ENCODE measurements at regions not wholly inside any gene's neighbourhood (a gene's known extent, or its start where the extent isn't known, plus 50 kb on each side); places are given as distances from the start of the nearest gene placed in this dataset.
A peak's percentile ranks its signal among the peaks of the same experiment; 100 is the strongest.

DNA sequence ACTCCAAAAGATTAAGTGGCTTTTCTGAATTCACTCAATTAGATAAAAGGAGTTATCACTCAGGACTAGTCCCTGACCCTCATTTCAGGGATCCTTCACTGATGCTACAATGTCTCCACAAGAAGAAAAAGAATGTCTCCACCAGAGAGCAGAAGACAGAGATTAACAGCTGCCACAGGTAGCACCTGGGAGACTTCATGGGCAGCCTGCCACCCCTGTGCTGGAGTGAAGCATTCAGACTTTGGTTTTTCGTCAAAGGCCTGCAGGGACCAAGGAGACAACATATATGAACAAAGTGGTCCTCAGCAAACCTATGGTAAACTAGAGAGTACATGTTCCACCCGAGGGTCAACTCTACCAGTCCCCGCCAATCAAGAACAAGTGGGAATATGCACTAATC is 197.0 kb upstream of the ACVR2A start:
- DNase-seq, result no peak

DNA sequence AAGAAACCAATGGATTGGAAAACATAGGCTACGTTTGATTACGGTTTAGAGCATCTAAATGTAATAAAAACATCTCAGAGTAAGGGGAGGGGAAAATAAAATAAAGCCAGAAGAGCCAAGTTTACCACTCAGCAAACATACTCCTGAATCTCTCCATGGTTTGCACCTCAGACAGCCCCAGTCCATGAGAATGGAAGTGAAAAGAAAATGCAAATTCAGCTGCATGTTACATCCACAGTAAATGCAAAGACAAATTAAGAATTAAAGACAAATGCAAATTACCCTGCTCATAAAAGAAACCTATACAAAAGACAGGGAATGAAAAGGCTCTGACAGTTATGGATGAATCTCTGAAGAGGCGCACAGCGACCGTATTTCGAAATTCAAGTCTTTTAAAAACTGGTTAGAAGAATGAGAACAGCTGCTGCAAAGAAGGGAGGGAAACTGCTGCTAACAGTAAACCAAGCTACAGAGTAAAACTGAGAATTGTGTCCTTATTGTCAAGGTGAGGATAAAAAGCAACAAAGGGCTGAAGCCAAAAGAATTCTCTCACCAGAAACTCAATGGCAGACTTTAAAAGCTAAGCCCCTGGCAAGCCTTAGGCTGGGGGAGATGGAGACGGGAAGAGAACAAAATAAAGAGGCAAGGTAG is 197.9 kb upstream of the ACVR2A start:
- DNase-seq, result no peak

DNA sequence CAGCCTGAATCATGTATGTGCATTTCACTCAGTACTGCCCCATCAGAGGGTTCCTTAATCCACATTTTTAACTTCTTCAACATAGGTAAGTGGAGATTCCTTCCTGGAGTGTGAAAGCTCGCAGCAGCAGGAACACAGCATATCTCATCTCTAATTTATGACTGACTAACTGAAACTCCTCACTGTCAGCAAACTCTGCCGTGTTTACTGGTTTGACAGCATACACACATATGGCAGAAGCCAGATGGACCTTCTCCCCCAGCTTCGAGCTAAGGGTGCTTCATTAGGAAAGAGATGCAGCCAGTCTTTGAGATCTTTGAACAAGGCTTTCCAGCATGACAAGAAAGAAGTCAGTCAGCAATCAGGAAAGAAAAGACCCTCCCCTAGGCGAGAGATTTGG is 200.3 kb upstream of the ACVR2A start:
- no peak for DNase-seq

DNA sequence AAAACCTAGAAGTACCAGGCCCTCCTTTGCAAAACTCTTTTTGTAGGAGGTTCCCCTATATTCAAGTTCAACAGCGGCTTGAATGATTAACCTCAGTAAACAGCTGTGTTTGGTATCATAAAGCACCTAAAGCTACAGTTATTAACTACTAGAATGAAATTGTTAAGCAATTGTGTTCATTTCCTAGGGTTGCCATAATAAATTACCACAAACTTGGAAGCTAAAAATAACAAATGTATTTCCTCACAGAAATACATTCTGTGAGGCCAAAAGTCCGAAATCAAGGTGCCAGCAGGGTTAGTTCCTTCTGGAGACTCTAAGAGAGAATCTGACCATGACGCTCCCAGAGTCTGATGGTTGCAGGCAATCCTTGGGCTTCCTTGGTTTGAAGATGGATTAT is 202.1 kb upstream of the ACVR2A start:
- peak in 2 of 3 donors; percentile 47 to 58 for DNase-seq

DNA sequence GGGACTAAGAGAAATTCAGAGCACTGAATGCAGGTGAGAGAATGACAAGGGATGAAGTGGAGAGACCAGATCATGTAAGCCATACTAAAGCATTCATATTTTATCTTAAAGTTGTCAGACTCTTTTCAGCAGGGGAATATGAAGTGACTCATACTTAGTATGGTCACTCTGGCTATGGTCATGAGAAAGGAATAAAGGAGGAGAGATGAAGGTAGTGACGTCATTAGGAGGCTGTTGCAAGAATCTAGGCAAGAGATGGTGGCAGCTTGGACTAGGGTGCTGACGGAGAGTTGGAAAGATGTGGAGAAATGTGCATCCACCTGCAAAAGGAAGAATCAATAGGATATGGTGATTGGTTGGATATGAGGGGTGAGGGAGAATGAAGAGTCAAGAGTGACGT is 203.2 kb upstream of the ACVR2A start:
- DNase-seq, result peak; percentile 80 to 92 (median 90)

DNA sequence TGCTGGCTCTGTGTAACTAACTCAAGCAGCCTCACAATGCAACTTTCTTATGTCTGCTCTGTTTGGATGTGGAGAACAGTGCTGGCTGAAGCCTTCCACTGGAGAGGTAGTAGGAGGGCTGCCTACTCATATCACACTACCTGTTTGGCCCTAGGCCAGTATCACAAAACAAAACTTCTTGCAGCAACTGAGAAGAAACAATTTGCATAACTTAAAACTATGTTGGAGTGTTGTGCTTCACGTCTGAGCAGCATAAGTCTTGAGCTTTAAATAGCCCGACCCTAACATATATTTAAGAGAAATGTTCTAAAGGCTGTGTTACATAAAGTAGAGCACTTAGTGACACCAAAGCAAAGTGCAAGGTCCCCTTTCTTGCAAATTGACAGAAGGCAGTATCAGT is 204.9 kb upstream of the ACVR2A start:
- DNase-seq, result no peak

DNA sequence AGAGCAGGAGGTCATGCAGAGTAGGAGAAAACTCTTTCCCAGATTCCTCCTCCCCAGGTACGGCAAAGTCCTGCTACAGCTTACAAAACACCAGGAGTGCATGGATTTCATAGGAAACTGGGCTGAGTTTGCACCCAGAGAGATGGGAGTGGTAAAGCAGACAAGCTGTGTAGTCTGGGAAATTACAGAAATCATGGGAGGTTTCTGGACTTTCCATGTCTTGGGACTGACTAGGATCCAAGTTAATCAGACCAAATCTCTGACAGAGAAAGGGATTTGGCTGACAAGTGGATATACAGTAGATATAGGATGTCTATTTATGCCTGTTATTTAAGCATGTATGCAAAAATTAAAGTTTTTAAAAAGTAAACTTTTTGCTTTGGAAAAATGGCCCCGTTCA is 205.4 kb upstream of the ACVR2A start:
- peak; percentile 68 to 82 (median 76) for DNase-seq

DNA sequence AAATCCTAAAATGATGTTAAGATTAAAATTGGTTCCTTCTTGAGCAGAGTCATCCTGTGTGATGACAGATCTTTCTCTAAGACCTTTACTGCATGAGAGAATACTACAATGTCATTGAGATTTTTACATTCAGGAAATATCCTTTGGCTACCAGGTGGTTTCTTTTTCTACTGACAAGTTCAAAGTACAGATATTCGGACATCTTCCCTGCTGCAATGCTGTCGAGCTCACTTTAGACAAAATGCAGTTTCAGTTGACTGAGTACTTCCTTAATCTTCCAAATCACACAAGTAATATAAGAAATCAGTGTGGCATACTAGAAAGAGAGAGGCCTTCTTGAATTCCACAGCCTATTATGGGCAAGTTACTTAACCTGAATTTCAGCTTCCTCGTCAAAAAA is 207.9 kb upstream of the ACVR2A start:
- DNase-seq, result peak in 2 of 3 donors; percentile 37 to 48

DNA sequence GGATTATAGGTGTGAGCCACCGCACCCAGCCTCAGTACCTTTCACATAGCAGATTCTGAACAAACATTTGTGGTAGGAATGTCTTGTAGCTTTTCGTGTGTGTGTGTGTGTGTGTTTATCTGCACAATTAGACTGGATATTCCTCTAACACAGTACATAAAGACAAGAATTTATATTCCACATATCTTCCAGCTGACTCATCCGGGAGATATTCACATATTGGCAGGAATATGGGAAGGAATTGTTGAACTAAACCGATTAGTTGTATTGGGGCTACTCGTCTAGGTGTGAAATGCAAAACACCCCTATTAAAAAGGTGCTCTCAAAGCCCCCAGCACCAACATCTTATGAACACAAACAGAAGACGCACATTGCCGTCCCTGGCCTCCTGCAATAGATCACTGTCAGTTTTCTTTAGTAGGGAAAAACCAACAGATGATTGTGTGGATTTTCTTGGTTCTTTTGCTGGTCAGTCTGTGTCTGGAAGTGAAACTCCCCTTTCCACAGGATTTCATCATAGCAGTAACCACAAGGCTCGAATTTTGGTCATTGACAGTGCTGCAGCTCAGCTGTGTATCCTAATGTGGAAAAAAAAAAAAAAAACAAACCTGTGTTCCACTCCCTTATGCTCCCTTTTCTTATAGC is 208.5 kb upstream of the ACVR2A start:
- peak; percentile 85 to 98 (median 94) for DNase-seq

- peak in 1 of 3 donors; percentile 21 for DNase-seq
Observed at GRCh38 chr2:147634826-147635225, 210.0 kb upstream of the ACVR2A start.

- DNase-seq, result peak; percentile 79 to 87 (median 82)
Observed at GRCh38 chr2:147632198-147632597, 212.6 kb upstream of the ACVR2A start.

DNA sequence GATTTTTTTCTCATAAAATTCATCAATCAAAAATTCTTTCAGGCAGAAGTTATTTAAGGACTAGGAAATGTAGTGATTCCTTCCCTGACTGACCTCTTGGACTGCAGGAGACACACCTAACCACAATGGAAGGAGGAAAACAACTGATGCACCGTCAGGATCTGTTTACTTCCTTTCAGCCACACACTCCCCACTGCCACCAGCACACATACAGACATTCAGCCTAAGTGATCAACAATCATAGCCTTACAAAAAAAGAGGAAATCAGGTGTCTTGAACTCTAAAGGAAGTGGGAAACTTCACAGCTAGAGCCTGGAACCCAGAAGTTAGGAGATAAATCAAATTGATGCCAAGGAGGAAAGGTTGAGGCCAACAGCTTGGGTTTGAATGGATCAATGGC is 213.5 kb upstream of the ACVR2A start:
- DNase-seq, result peak in 1 of 3 donors; percentile 31

- peak; percentile 70 to 89 (median 87) for DNase-seq
Observed at GRCh38 chr2:147630585-147630984, 214.2 kb upstream of the ACVR2A start.

- DNase-seq, result peak; percentile 78 to 100 (median 98)
Observed at GRCh38 chr2:147628971-147629421, 215.8 kb upstream of the ACVR2A start.

GRCh38 chr2:147623328-147623727 is 221.5 kb upstream of the ACVR2A start:
- DNase-seq, result peak in 2 of 3 donors; percentile 42 to 49

GRCh38 chr2:147621656-147622197 is 223.1 kb upstream of the ACVR2A start:
- DNase-seq, result no peak

GRCh38 chr2:147619808-147620207 is 225.0 kb upstream of the ACVR2A start:
- no peak for DNase-seq

DNA sequence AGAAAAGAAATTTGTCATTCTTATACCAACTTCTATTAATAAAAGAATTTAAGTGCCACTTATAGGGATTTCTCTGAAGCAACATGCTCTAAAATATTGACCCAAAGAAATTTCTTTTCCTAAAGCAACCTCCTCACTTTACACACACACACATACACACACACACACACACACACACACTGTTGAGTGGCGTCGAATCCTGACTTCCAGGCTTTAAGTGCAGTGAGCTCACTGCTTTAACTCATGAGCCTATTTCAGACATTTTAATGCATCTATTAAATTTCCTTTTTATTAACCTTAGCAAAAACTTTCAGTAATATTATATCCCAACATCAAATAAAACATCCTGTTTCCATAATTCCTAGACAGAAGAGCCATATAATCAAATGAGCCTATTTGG is 229.1 kb upstream of the ACVR2A start:
- DNase-seq, result no peak

DNA sequence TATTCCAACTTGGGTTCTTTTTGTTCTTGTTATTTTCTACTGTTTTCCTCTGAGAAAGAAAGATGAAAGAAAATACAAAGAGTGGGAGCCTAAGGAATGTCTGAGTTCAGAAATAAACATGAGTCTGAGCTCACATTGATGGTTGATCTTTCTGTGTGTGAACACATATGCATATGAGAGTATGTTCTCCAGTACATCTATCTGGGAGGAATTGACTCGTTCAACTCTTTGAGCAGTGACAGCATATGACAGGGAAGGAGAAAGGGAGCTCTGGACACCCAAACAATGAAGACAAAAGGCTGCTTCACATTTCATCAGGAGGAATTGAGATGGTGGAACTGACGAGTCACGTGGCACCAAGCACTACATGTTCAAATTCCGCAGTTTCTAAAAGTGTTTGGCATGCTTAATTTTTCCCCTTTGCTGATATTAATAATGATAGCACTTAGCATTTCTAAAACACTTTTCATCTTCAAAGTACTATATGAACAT is 229.8 kb upstream of the ACVR2A start:
- no peak for DNase-seq

DNA sequence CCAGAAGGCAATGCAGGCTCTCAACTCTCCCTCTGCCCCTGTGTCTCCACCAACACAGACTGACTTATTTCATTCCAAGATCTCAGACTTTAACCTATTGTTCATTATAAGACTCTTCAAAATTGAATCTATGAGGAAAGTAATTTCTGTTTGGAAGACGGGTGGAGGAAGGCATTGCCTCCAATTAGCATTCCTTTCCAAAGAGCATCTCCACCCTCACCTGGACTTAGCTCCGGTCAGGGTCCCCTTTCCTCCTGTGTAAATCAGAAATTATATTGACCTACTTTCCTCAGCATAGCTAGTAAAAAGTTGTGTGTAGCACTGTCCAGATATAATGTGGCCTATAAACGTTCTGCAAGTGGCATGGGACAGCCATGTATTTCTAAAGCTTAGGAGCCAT is 230.4 kb upstream of the ACVR2A start:
- DNase-seq, result no peak

- DNase-seq, result no peak
Observed at GRCh38 chr2:147610496-147611040, 234.3 kb upstream of the ACVR2A start.

GRCh38 chr2:147609301-147609700 is 235.5 kb upstream of the ACVR2A start:
- no peak for DNase-seq

GRCh38 chr2:147607379-147607778 is 237.4 kb upstream of the ACVR2A start:
- DNase-seq, result no peak

GRCh38 chr2:147603876-147604275 is 241.0 kb upstream of the ACVR2A start:
- no peak for DNase-seq

Measured in suppressor macrophage treated with lipopolysaccharide for 1 hour (primary cell).